ENCODE measurements at regions not wholly inside any gene's neighbourhood (a gene's known extent, or its start where the extent isn't known, plus 50 kb on each side); places are given as distances from the start of the nearest gene placed in this dataset.
A peak's percentile ranks its signal among the peaks of the same experiment; 100 is the strongest.

DNA sequence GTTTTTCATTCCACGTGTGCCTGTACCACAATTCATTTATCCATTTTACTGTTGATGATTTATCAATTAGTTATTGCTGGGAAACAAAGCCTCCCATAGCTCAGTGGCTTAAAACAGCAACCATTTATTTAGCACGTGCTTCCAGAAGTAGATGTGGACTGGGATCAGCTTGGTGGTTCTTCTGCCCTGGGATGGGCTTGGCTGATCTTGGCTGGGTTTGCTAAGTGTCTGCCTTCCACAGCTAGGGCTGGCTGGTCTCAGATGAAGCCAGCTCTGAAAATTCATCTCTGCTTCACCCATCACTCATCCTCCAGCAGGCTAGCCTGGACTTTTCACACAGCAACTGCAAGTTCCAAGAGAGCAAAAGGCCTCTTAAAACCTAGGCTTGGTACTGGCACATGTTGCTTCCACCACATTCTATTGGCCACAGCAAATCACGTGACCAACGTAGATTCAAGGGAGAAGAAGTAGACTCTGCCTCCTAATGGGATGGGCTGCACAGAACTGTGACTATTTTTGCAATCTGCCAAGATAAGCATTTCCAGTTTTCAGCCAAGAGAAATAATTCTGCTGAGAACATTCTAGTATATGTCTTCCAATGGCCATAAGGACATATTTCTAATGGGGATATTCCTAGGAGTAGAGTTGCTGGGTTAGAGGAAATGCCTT lies 124.9 kb downstream of the MN1 start:
- intact Hi-C loops (cut with DNase I): no loop called here
- no peak for DNase-seq (ENCODE audit: low spot score)

DNA sequence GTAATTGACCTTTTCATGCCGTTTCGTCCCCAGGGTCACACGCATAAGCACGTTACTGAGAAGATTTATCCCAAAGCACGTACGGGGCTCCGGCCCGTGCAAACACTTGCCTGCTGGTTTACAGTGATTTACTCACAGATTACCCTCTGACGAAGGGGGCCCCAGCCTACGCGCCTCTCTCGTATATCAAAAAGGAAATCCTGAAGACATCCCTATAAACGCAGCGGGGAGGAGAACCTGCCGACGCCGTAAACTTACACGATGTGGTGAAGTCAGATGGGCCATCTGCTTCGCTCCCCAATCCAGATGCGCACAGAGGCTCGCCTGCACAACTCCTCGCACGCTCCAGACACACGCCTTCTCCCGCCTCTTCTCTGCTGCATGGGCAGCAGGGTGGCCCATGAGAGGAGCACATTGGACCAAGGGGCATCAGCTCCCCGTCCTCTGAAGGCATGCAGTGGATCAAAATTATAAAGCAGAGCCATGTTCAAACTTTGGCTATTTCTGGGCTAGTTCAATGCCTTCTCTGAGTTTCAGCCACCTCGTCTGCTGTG lies 123.6 kb downstream of the MN1 start:
- no peak for DNase-seq (ENCODE audit: low spot score)
- intact Hi-C loops (cut with DNase I): no loop called here

DNA sequence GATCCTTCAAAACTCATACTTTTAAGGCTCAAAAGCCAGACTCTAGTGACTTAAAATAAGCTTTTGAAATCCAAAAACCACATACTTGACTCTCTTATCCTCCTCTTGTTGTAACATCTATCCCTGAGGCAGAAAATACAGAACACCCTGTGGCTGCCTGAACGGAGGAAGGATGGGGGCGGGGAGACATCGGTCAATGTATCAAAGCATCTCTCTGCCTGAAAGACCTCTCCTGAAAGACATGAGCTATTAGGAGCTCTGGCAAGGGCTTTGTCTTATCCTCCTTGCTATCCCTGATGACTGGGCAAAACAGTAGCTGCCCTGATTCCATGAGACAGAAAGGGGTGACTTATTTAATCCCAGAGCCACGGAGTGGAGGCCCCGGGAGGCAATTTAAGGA lies 122.4 kb downstream of the MN1 start:
- intact Hi-C loops (cut with DNase I): no loop called here
- no peak for DNase-seq (ENCODE audit: low spot score)

DNA sequence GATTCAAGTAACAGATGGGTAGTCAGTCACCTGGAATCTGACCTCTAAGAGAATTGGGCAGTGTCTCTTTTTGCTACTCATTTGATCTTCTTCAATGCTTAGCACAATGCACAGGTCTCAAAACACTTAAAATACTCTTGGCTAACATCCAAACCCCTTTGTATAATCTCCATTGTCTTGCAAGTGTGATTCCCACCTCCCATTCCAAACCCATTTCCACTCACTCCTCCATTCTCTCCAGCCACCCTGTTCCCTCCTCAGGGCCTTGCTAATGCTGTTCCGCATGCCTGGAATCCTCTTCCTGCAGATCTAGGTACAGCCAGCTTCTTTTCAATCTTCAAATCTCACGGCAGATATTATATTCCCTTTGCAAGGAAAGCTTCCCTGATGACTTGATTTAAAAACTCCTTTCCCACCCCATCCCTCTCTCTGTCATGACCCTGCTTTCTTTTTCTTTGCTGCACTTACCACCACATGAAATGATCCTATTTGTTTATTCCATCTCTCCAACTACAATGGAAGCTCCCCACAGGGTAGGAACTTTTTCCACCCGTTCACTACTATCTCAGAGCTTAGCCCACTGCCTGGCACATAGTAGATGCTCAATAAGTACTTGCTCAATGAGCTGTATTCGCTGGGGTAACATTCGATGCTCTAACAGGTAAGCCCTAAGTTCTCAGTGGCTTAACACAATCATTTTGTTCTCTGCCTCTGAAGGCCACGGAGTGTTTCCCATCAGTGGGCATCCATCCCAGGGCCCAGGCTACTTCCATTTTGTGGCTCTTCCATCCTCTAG lies 121.7 kb downstream of the MN1 start:
- DNase-seq (ENCODE audit: low spot score): no peak
- intact Hi-C loops (cut with DNase I): no loop called here

DNA sequence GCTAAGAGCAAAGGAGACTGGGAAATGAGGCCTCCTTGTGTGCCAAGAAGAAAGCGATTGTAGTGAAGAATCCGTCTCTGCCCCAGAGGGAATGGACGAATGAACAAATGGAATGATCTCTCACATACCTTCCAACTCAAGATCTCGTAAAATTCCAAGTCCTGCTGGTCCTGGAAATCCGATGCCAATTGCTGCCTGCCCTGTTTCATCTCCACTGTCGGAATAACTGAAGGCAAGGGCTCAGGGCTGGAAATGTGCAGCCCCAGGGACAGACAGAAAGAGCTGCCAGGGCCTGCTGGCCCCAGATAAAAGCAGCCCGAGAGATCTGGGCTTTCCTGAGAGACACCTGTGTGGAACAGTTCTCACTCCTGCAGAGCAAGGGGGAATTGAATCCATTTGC lies 120.9 kb downstream of the MN1 start:
- intact Hi-C loops (cut with DNase I): no loop called here
- no peak for DNase-seq (ENCODE audit: low spot score)

DNA sequence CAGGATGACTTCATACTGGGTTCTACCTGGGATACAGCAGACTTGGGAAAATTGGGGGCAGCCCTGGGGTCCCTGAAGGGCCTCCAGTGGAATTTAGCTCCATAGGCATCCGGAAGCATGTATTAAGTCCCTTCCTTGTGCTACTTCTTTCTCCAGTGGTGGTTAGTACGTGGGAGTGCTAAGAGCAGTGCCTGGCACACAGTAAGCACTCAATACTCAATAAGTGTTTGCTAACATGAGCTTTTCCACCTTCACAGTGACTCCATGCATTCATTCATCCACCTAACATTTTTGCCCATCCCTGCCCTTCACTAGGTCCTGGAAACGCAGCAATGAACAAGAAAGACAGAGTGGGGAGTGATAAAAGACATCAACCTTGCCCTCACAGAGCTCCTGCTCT lies 120.5 kb downstream of the MN1 start:
- intact Hi-C loops (cut with DNase I): no loop called here

DNA sequence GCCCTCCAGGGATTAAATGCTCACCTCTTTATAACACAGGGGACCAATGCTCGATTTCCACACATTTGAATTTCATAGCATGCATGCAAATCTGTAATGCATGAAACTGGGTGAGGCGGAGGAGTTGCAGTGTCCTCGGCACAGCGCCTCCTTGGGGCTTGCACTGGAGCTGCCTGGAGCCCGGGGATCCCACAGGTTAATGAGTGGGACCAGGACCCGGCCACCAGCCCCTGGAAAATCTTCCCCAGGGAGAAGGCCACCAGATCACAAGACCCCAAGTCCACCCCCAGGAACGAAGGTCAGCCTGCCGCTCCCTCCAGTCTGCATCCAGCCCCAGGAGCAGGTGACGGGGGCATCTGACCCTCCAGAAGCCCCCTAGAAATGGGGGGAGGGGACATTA lies 119.1 kb downstream of the MN1 start:
- intact Hi-C loops (cut with DNase I): no loop called here
- no peak for DNase-seq (ENCODE audit: low spot score)

More for the DNA sequence above, 120.5 kb downstream of the MN1 start:
- no peak for DNase-seq (ENCODE audit: low spot score)

DNA sequence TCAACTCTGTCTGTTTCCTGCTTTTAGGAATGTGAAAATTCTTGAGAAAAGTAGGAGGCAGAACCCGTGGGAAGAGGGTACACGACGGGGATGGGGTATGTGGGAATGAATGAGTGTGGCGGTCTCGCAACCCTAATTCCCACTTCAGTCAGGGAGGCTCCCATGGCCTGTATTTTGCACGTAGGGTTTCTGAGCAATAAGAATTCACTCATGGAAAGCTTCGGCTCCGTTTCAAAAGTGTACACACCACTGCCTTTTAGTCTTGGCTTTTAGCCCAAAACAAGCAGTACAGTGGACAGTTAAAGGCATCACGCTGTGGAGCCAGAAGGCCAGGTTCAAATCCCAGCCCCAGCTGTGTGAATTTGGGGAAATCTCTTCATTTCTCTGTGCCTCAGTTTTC lies 116.7 kb downstream of the MN1 start:
- no peak for DNase-seq (ENCODE audit: low spot score)
- intact Hi-C loops (cut with DNase I): no loop called here

DNA sequence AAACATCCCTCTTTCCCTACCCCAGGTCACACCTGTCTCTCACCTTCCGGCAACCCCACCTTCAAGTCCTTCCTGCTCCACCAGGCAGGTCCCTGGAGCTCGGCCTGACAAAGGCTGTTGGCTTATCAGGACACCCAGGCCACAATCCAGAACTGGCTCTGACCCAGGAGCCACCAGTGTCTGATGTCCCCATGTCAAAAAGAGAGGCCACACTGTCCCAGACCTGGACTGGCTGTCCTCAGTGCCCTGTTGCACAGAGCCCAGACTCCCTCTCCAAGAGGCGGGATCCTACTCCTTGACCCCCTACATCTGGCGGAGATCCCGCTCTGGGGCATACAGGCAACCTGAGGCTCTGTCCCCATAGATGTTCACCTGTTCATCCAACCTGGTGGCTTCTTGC lies 116.0 kb downstream of the MN1 start:
- intact Hi-C loops (cut with DNase I): no loop called here
- DNase-seq (ENCODE audit: low spot score): no peak

DNA sequence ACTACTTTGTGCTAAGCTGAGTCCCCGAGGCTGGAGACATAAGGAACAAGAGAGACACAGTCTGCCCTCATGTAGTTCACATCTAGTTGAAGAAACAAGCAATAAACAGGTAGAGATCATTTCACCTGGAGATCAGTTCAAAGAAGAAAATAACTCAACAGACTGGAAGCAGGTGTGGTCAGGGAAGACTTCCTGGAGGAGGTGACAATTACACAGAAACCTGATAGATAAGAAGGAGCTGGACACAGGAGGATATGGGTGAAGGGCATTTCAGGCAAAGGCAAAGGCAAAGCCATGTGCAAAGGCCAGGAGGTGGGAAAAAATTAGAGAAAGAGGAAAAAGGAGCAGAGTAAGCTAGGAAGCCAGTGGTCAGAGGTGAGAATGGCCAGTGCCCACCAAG lies 115.6 kb downstream of the MN1 start:
- intact Hi-C loops (cut with DNase I): loop anchor here (1.0 kb wide), 2 partner anchors 17 to 49 kb away; no protein-coding TSS in a partner anchor
- DNase-seq (ENCODE audit: low spot score): no peak

DNA sequence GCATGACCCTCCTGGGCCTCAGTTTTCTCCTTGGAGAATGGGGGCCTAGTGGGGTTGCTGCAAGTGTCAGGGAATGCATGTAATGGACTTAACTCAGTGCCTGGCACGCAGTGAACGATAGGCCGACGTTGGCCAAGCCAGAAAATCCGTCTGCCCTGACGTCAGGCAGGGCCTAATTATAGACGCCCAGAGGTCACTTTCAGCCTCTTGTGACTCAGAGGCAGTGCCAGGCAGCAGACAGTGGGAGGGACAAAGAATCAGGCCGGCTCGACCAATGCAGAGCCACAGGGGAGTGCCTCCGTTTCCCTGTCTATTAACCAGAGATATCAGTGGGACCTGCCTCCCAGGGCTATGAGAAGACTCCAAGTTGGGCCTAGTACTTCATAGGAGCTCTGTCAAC lies 115.0 kb downstream of the MN1 start:
- intact Hi-C loops (cut with DNase I): loop anchor here (1.0 kb wide), 2 partner anchors 17 to 49 kb away; no protein-coding TSS in a partner anchor
- DNase-seq (ENCODE audit: low spot score): peak; percentile 93

DNA sequence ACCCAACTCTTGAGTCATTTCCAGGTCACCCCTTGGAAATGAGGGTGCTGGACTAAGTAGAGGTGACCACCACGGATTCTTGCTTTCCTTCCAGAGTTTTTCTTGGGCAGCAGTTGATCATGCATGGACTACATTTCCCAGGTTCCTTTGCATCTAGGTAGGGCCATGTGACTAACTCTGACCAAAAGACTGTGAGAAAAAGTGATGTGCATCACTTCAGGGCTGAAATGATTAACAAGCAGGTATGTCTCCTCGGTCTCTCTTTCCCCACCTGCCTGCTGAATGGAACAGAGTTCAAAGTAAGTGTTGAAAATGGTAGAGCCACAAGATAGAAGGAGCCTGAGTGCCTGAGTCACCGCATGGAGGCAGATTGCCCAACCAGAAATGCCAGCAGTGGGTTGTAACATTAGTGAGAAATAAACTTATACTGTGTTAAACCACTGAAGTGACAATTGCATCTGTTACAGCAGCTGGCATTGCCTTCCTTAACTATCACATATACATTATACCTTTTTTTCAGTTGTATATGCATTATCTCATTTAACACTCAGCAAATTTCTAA lies 113.5 kb downstream of the MN1 start:
- DNase-seq (ENCODE audit: low spot score): no peak
- intact Hi-C loops (cut with DNase I): no loop called here

DNA sequence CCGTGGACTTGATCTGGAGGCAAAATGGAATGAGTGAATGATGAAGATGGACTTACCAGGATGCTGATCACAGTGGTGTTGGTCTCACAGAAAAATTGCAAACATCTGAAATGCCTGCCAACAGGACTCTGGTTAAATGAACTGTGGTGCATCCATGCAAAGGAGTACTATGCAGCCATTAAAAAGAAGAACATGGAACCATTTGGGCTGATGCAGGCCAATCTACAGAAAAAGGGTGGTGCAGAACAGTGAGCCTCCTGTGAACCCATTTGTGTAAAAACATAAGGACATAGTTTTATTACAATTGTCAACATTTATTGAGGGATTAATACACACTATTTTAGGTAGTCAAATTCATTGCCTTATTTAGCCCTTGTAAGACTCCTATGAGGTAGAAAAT lies 111.9 kb downstream of the MN1 start:
- no peak for DNase-seq (ENCODE audit: low spot score)
- intact Hi-C loops (cut with DNase I): no loop called here

DNA sequence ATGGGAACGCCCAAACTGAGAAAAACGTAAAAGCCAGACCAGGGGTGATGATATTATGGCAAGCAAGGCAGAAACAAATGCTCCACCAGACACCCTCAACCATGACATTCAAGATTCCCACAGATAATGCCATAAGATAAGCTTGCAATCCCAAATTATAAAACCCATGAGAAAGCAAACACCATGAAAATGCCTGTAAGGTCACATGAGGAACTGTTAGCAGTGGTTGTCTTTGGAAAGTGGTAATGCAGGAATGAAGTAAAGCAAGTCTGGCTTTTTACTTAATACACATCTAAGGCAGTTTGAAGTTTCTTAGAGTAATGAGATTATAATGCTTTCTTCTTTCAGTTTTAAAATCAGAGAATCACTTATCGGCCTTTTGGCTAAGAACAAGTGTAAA lies 111.0 kb downstream of the MN1 start:
- intact Hi-C loops (cut with DNase I): no loop called here
- DNase-seq (ENCODE audit: low spot score): no peak

DNA sequence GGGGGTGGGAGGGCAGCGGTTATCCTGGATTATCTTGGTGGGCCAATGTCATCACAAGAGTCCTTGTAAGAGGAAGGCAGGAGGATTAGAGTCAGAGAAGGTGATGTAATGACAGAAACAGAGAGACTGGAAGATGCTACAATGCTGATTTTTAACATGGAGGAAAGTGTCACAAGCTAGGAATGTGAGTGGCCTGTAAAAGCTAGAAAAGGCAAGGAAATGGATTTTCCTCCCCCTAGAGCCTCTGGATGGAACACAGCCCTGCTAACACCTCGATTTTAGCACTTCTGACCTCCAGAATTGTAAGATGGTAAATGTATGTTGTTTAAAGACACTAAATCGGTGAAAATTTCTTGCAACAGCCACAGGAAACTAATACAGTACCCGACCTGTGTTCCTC lies 109.3 kb downstream of the MN1 start:
- intact Hi-C loops (cut with DNase I): no loop called here
- no peak for DNase-seq (ENCODE audit: low spot score)

DNA sequence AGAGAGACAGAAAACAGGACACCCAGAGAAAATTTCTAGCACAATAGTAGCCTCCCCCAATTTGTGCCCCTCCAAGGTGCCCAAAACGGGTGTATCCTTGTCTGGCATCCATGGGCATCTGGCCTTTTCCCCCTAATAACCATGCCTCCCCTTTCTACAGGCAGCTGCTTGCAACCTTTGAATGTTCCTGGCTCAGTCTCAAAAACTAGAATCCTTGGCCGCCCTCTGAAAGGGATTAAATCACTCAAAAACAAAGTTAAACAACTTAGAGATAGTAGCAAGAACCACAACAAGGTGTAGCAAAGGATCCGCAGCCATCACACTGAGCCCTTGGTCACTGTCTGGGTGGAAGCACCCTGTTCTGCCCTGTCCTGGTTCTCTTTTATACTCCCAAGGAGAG lies 105.6 kb downstream of the MN1 start:
- intact Hi-C loops (cut with DNase I): no loop called here

DNA sequence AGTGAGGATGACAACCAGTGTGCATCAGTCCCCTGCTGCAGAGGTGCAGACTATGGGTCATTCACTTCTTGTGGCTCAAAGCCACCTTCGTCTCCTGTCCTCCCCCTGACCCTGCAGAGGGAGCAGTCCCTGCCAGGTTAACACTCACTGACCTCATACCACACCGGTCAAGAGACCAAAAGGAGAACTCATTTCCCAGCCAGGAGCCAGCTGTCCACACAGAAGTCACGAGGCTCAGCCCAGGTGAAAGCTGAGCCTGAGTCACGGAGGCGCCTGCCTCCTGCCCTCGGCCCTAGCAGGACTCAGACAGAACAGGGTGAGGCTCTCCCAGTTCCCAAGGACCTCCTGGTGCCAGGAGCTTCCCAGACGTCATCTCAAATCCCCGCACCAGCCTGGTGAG lies 103.7 kb downstream of the MN1 start:
- DNase-seq (ENCODE audit: low spot score): no peak
- intact Hi-C loops (cut with DNase I): no loop called here

More for the DNA sequence above, 105.6 kb downstream of the MN1 start:
- DNase-seq (ENCODE audit: low spot score): no peak
